Keratinocyte (primary cell): ENCODE measurements at regions not wholly inside any gene's neighbourhood (a gene's known extent, or its start where the extent isn't known, plus 50 kb on each side); places are given as distances from the start of the nearest gene placed in this dataset.
"Not testable (repeated sequence)": the region's sequence is repeated elsewhere in the genome, so short reads cannot be mapped to it uniquely, and the experiment has no call there.

Experiments used
- DNase-seq: peaks from one replicate; pipeline ENCODE4 v3.0.0-alpha.2; 2011; ENCODE audit warnings: low read depth, missing footprints, low spot score
- FAIRE-seq: peaks from 2 replicates; lab custom pipeline; 2011; peaks lifted over from hg19 to GRCh38; lab: Jason Lieb, UNC
- H2AFZ ChIP-seq: 2 replicates; pipeline ENCODE4 v1.6.0; 2012; ENCODE audit warnings: low read length, control low read depth, inconsistent platforms; ENCODE audit not compliant: control insufficient read depth
- H3K27ac ChIP-seq: 2 replicates; pipeline ENCODE4 v1.5.1; 2011; ENCODE audit warnings: low read length; ENCODE audit not compliant: control insufficient read depth, insufficient read depth
- H3K27me3 ChIP-seq: 3 replicates; pipeline ENCODE4 v1.6.0; 2011; ENCODE audit warnings: low read length; ENCODE audit not compliant: control insufficient read depth, insufficient read depth; ENCODE audit errors: extremely low read depth
- H3K36me3 ChIP-seq, 2 experiments: 2 replicates in 1 of 2; 3 replicates in 1 of 2; pipeline ENCODE4 v1.5.1; 2011; ENCODE audit warnings: low read length in 2 of 2, mild to moderate bottlenecking in 1 of 2; ENCODE audit not compliant: control insufficient read depth in 2 of 2, insufficient read depth in 2 of 2; ENCODE audit errors: extremely low read depth in 1 of 2
- H3K4me1 ChIP-seq: 3 replicates; pipeline ENCODE4 v1.5.1; 2011; ENCODE audit warnings: low read length; ENCODE audit not compliant: control insufficient read depth, insufficient read depth; ENCODE audit errors: extremely low read depth
- H3K4me2 ChIP-seq: 3 replicates; pipeline ENCODE4 v1.6.0; 2011; ENCODE audit warnings: low read depth, low read length; ENCODE audit not compliant: control insufficient read depth, insufficient read depth; ENCODE audit errors: extremely low read depth
- H3K4me3 ChIP-seq, 3 experiments: fragments of 200-600 bp in 1 of 3; sonication (generic) in 1 of 3; 2 replicates in 2 of 3; 3 replicates in 1 of 3; pipeline ENCODE4 v1.5.1; 2011 to 2016; ENCODE audit warnings: low read length in 3 of 3, mild to moderate bottlenecking in 3 of 3, control low read depth in 2 of 3, inconsistent platforms in 1 of 3, low read depth in 1 of 3, mixed read lengths in 1 of 3, mixed run types in 1 of 3, moderate library complexity in 1 of 3; ENCODE audit not compliant: control insufficient read depth in 2 of 3, insufficient read depth in 2 of 3; ENCODE audit errors: extremely low read depth in 1 of 3
- H3K79me2 ChIP-seq: 2 replicates; pipeline ENCODE4 v1.6.0; 2012; ENCODE audit warnings: low read length; ENCODE audit not compliant: control insufficient read depth, insufficient read depth
- H3K9ac ChIP-seq: 3 replicates; pipeline ENCODE4 v1.6.0; 2011; ENCODE audit warnings: low read length; ENCODE audit not compliant: control insufficient read depth, insufficient read depth; ENCODE audit errors: extremely low read depth
- H3K9me1 ChIP-seq: 3 replicates; pipeline ENCODE4 v1.6.0; 2011; ENCODE audit warnings: low read length; ENCODE audit not compliant: control insufficient read depth, insufficient read depth; ENCODE audit errors: extremely low read depth
- H3K9me3 ChIP-seq: 2 replicates; pipeline ENCODE4 v1.5.1; 2012; ENCODE audit warnings: low read depth, low read length; ENCODE audit not compliant: control insufficient read depth
- H4K20me1 ChIP-seq: 3 replicates; pipeline ENCODE4 v1.6.0; 2011; ENCODE audit warnings: low read length; ENCODE audit not compliant: control insufficient read depth, insufficient read depth; ENCODE audit errors: extremely low read depth
- EZH2 ChIP-seq: IDR thresholded peaks from one replicate; pipeline ENCODE4 v1.6.1; 2012; ENCODE audit warnings: inconsistent platforms, mild to moderate bottlenecking, low read length, moderate library complexity
- dilution Hi-C: fragments of 300-500 bp; cut with MboI; formaldehyde crosslinking; loops from one replicate; pipeline ENCODE4 v1.7.0; 2020; ENCODE audit warnings: low sequenced_read_pairs; ENCODE audit not compliant: extremely low pct_ligation_motif_present
- TF ChIP-seq, protein P1 (sequence below), 3 experiments: IDR thresholded peaks in 1 of 3; conservative IDR thresholded peaks in 1 of 3; optimal IDR thresholded peaks in 1 of 3; 2 replicates in 2 of 3; 3 replicates in 1 of 3; pipeline versions ENCODE3 to v1.5.1; 2011; ENCODE audit warnings: low read length in 3 of 3, mild to moderate bottlenecking in 3 of 3, moderate library complexity in 2 of 3, control low read depth in 1 of 3, inconsistent platforms in 1 of 3; ENCODE audit not compliant: insufficient read depth in 2 of 3; ENCODE audit errors: extremely low read depth in 1 of 3

DNA sequence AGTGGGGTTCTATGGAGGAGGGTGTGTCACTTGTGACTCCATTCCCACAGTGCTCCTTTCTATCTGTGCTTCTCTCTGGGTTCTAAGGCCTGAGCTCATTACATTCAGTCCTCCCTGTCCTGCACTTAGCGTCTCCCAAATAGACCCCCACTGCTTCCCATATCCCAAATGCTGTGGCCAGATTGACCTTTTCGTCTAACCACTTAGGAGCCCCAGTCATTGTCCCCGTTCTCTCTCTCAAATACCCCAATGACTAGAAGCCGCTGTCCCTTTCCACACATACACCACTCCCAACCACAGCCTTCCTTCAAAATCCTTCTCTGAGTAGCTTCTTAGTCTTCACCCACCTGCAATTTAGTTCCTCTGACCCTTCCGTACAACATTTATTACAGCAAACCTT lies 146.5 kb downstream of the TRIM43 start:
- TF ChIP-seq EZH2, result no peak
- TF ChIP-seq, protein P1, sequence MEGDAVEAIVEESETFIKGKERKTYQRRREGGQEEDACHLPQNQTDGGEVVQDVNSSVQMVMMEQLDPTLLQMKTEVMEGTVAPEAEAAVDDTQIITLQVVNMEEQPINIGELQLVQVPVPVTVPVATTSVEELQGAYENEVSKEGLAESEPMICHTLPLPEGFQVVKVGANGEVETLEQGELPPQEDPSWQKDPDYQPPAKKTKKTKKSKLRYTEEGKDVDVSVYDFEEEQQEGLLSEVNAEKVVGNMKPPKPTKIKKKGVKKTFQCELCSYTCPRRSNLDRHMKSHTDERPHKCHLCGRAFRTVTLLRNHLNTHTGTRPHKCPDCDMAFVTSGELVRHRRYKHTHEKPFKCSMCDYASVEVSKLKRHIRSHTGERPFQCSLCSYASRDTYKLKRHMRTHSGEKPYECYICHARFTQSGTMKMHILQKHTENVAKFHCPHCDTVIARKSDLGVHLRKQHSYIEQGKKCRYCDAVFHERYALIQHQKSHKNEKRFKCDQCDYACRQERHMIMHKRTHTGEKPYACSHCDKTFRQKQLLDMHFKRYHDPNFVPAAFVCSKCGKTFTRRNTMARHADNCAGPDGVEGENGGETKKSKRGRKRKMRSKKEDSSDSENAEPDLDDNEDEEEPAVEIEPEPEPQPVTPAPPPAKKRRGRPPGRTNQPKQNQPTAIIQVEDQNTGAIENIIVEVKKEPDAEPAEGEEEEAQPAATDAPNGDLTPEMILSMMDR (optimal IDR thresholded peaks at IDR 0.05 in 1 of 3, IDR thresholded peaks at IDR 0.05 in 1 of 3, conservative IDR thresholded peaks at IDR 0.05 in 1 of 3; ENCODE audit: extremely low read depth in 1 of 3, insufficient read depth in 2 of 3, low read length in 3 of 3), result no peak
- FAIRE-seq (no peak), DNase-seq (no peak)

DNA sequence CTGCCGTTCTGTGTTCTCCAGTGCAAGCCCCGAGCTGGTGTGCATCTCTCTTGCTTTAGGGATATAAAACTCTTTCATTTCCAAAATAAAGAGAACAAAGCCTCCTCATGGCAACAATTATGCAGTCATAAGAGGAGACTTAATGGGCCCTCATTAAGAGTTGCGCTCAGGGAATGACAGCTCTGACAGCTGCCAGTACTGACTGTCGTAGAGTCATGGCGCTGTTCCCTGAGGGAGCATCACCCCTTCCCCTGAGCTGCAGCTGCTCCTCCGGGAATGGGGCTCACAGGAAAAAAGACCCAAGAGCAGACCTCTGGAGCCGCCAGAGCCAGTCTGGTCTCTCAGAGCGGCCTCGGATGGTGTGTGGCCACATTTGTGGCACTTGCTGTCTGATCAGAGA lies 160.3 kb downstream of the TRIM43 start:
- H3K4me1 ChIP-seq, FAIRE-seq, H3K4me3 ChIP-seq, H3K9ac ChIP-seq, H4K20me1 ChIP-seq, H3K9me1 ChIP-seq, H3K4me2 ChIP-seq, H3K79me2 ChIP-seq, H3K9me3 ChIP-seq, H3K27me3 ChIP-seq, DNase-seq, H2AFZ ChIP-seq, H3K36me3 ChIP-seq, H3K27ac ChIP-seq, dilution Hi-C loops: not testable (repeated sequence)

More for the DNA sequence above, 146.5 kb downstream of the TRIM43 start:
- Histone ChIP-seq H4K20me1 (no peaks in the 10 kb centered on the region), H3K4me3 (no peak overlapping the region), H3K9ac (no peak overlapping the region), H3K27me3 (no peaks in the 10 kb centered on the region), H3K79me2 (no peaks in the 10 kb centered on the region), H3K36me3 (no peaks in the 10 kb centered on the region), H3K27ac (no peak overlapping the region), H3K4me2 (no peak overlapping the region), H2AFZ (no peak overlapping the region), H3K9me3 (no peaks in the 10 kb centered on the region), H3K9me1 (no peaks in the 10 kb centered on the region), H3K4me1 (no peaks in the 10 kb centered on the region)
- dilution Hi-C loops, result no loop called here

DNA sequence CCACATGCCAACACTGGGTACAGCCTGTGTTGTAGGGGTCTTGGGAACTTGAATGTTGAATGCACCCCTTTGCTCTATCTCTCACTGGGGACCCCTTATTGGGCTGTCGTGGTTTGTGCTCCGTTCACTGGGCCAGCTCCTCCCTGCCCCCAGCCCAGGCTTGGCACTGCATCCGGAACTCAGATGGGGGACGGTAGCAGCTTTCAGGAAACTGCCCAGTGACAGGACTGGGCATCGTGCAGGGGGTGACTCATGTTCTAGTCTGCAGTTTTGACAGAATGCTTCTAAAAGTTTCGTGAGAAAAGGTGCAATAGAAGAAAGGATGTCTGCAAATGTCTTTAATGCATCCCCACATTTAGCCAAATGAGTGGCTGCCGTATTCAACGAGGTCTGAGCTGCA lies 162.0 kb downstream of the TRIM43 start:
- H3K4me2 ChIP-seq, H3K4me1 ChIP-seq, H3K27ac ChIP-seq, H3K4me3 ChIP-seq, H3K9ac ChIP-seq, FAIRE-seq, H3K36me3 ChIP-seq, H2AFZ ChIP-seq, DNase-seq, H3K9me1 ChIP-seq, H3K79me2 ChIP-seq, H4K20me1 ChIP-seq, H3K9me3 ChIP-seq, dilution Hi-C loops, H3K27me3 ChIP-seq: not testable (repeated sequence)

DNA sequence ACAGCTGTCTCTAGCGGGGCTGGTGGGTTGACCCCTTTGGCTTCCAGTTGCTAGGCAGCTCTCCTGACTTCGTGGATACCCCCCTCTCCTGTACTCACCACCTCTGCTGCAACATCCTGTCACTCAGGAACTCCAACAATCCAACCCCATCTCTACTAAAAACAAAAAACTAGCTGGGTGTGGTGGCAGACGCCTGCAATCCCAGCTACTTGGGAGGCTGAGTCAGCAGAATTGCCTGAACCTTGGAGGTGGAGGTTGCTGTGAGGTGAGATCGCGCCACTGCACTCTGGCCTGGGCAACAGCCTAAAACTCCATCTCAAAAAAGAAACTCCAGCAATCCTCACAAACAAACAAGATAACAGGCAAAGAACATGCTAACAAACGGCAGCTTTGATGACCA lies 162.4 kb downstream of the TRIM43 start:
- FAIRE-seq, H3K79me2 ChIP-seq, H3K9me3 ChIP-seq, H3K27ac ChIP-seq, H3K4me1 ChIP-seq, DNase-seq, H4K20me1 ChIP-seq, H3K9me1 ChIP-seq, dilution Hi-C loops, H3K4me2 ChIP-seq, H2AFZ ChIP-seq, H3K27me3 ChIP-seq, H3K36me3 ChIP-seq, H3K9ac ChIP-seq, H3K4me3 ChIP-seq: not testable (repeated sequence)
